ENCODE measurements at regions not wholly inside any gene's neighbourhood (a gene's known extent, or its start where the extent isn't known, plus 50 kb on each side); places are given as distances from the start of the nearest gene placed in this dataset.

DNA sequence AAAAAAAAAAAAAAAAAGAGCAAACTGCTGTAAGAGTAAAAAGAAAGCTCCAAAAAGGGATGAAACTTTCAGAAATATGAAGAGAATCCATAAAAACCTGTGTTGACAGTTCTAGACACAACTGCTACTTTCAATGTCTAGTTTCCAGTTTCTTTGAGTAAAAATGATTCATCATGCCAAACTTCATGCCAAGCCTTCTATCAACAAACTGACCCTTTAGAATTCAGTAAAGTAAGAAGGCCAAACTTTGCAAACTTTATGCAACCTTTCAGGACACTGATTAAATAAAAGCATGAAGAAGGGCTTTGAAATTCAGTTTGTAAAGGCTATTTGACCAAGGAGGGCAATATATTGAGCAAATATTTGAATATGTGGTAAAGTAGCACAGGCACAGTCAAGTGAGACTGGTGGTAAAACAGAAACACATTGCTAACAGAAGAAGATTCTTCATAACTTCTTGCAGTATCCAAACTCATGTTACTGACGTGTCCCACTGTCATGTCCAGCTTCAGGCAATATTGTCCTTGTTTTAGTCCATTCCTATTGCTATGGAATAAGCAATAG is 56.3 kb upstream of the CFAP20DC start:
- Mint-ChIP-seq H3K9me3 (peaks cover 0 to 1% (median 0%) of the 10 kb centered on the region in 11 donors), H3K36me3 (peaks cover 0 to 2% (median 0%) of the 10 kb centered on the region in 5 donors), H3K27me3 (peaks cover 0 to 22% (median 4%) of the 10 kb centered on the region in 5 donors), H3K4me3 (no peak overlapping the region), H3K27ac (no peak overlapping the region), H3K4me1 (no peaks in the 10 kb centered on the region)
- no peaks in the 10 kb centered on the region for H3K36me3 ChIP-seq (ENCODE audit: control insufficient read depth in 2 of 3, insufficient read depth in 3 of 3, low read length in 3 of 3)
- ChIA-PET POLR2A (no interaction called here), CTCF (no interaction called here)
- intact Hi-C loops (cut with micrococcal nuclease), result no loop called here
- no peaks in the 10 kb centered on the region for H3K27me3 ChIP-seq (ENCODE audit: control insufficient read depth in 2 of 2, insufficient read depth in 2 of 2, low read length in 2 of 2)
- no peak overlapping the region for H3K4me3 ChIP-seq (ENCODE audit: low read length)
- no peaks in the 10 kb centered on the region for H3K4me1 ChIP-seq (ENCODE audit: control insufficient read depth in 2 of 2, insufficient read depth in 2 of 2, low read length in 2 of 2)
- ATAC-seq (no peak), DNase-seq (no peak)
- no peak overlapping the region for H3K27ac ChIP-seq (ENCODE audit: low read depth, low read length)
- H3K9me3 ChIP-seq (ENCODE audit: control insufficient read depth in 2 of 3, low read length in 3 of 3), result no peaks in the 10 kb centered on the region

DNA sequence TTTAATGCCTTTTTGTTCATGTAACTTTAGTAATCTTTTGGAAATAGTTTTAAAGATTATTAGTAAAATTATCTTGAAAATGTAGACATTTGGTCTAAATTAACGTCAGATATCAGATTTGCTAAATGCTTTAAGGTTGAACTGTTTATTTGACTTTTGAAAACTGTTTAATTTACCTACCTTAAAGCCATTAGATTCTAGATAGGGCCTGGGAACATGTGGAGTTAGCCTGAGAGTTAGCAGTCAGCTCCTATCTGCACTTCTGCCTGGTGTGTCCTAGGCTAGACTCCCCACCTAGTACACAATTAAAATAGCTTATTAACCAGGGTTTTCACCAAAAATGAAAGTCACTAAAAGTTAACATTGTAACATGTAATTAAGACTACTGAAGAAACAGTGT is 53.7 kb upstream of the CFAP20DC start:
- no peaks in the 10 kb centered on the region for H3K27me3 ChIP-seq (ENCODE audit: control insufficient read depth in 2 of 2, insufficient read depth in 2 of 2, low read length in 2 of 2)
- H3K4me1 ChIP-seq (ENCODE audit: control insufficient read depth in 2 of 2, insufficient read depth in 2 of 2, low read length in 2 of 2), result no peaks in the 10 kb centered on the region
- ATAC-seq (no peak), DNase-seq (no peak)
- H3K36me3 ChIP-seq (ENCODE audit: control insufficient read depth in 2 of 3, insufficient read depth in 3 of 3, low read length in 3 of 3), result no peaks in the 10 kb centered on the region
- Mint-ChIP-seq H3K36me3 (peaks cover 0 to 3% (median 0%) of the 10 kb centered on the region in 5 donors), H3K27ac (no peak overlapping the region), H3K4me3 (no peak overlapping the region), H3K27me3 (peaks cover 0 to 24% (median 8%) of the 10 kb centered on the region in 5 donors), H3K4me1 (no peaks in the 10 kb centered on the region), H3K9me3 (peaks cover 0 to 4% (median 0%) of the 10 kb centered on the region in 11 donors)
- POLR2A ChIA-PET, result interaction anchor here (0.7 kb wide), 1 partner anchor 754 kb away, joined by 3 read pairs; no protein-coding TSS in a partner anchor
- CTCF ChIA-PET, result no interaction called here
- H3K9me3 ChIP-seq (ENCODE audit: control insufficient read depth in 2 of 3, low read length in 3 of 3), result no peaks in the 10 kb centered on the region
- intact Hi-C loops (cut with micrococcal nuclease), result no loop called here
- H3K27ac ChIP-seq (ENCODE audit: low read depth, low read length), result no peak overlapping the region
- H3K4me3 ChIP-seq (ENCODE audit: low read length), result no peak overlapping the region

DNA sequence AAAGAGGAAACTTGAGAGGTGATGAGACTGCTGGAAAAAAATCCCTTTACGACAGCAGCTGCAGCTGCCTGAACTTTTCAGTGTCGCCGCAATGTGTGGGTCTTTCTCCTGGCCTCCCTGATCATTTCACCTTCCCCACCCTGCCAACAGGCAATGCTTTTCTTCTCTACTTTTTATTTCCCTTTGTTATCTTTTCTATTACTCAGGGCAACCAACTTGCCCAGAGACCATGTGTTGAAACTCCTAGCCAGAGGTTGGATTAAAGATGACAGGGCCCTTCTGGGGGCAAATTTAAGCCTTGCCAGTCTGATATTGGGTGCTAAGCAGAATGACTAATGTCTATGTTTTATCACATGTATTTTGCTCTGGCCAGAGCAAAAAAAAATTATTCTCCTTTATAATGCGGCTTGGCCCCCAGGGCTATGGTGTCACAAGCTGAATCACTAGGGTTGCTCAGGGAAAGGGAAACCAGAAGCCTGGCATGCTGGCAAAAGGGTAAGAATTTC is 51.5 kb upstream of the CFAP20DC start:
- Mint-ChIP-seq H3K36me3 (peaks cover 0 to 8% (median 0%) of the 10 kb centered on the region in 5 donors), H3K27ac (no peak overlapping the region), H3K4me3 (no peak overlapping the region), H3K9me3 (peaks cover 0 to 25% (median 10%) of the 10 kb centered on the region in 11 donors), H3K4me1 (no peaks in the 10 kb centered on the region), H3K27me3 (peaks cover 4 to 28% (median 11%) of the 10 kb centered on the region in 5 donors)
- Histone ChIP-seq H3K4me1 (ENCODE audit: control insufficient read depth in 2 of 2, insufficient read depth in 2 of 2, low read length in 2 of 2) (no peaks in the 10 kb centered on the region), H3K27me3 (ENCODE audit: control insufficient read depth in 2 of 2, insufficient read depth in 2 of 2, low read length in 2 of 2) (no peaks in the 10 kb centered on the region), H3K9me3 (ENCODE audit: control insufficient read depth in 2 of 3, low read length in 3 of 3) (no peaks in the 10 kb centered on the region), H3K27ac (ENCODE audit: low read depth, low read length) (no peak overlapping the region), H3K36me3 (ENCODE audit: control insufficient read depth in 2 of 3, insufficient read depth in 3 of 3, low read length in 3 of 3) (no peaks in the 10 kb centered on the region), H3K4me3 (ENCODE audit: low read length) (no peak overlapping the region)
- ChIA-PET POLR2A (no interaction called here), CTCF (no interaction called here)
- intact Hi-C loops (cut with micrococcal nuclease), result no loop called here
- ATAC-seq (no peak), DNase-seq (no peak)
